ENCODE measurements at regions not wholly inside any gene's neighbourhood (a gene's known extent, or its start where the extent isn't known, plus 50 kb on each side); places are given as distances from the start of the nearest gene placed in this dataset.

GRCh38 chr10:89954787-89955566 is 253.6 kb downstream of the KIF20B start:
- no peak; the same call in 1 of the 2 replicates for TF ChIP-seq CTCF (conservative IDR thresholded peaks at IDR 0.05; ENCODE audit: low read length)
- H3K4me3 ChIP-seq (ENCODE audit: low read length) = no peak overlapping the region
- DNase-seq (ENCODE audit: low read depth) = no peak

GRCh38 chr10:89959433-89960110 is 258.2 kb downstream of the KIF20B start:
- no peak for TF ChIP-seq CTCF (conservative IDR thresholded peaks at IDR 0.05; ENCODE audit: low read length)
- no peak for DNase-seq (ENCODE audit: low read depth)
- H3K4me3 ChIP-seq (ENCODE audit: low read length) = no peak overlapping the region

GRCh38 chr10:89963451-89964102 is 262.2 kb downstream of the KIF20B start:
- no peak overlapping the region for H3K4me3 ChIP-seq (ENCODE audit: low read length)
- no peak for DNase-seq (ENCODE audit: low read depth)
- TF ChIP-seq CTCF (conservative IDR thresholded peaks at IDR 0.05; ENCODE audit: low read length) = no peak

GRCh38 chr10:89966211-89966610 is 264.8 kb downstream of the KIF20B start:
- no peak overlapping the region for H3K4me3 ChIP-seq (ENCODE audit: low read length)
- DNase-seq (ENCODE audit: low read depth) = no peak
- TF ChIP-seq CTCF (conservative IDR thresholded peaks at IDR 0.05; ENCODE audit: low read length) = no peak

GRCh38 chr10:89973326-89973725 is 271.9 kb downstream of the KIF20B start:
- no peak for DNase-seq (ENCODE audit: low read depth)
- no peak for TF ChIP-seq CTCF (conservative IDR thresholded peaks at IDR 0.05; ENCODE audit: low read length)
- no peak overlapping the region for H3K4me3 ChIP-seq (ENCODE audit: low read length)

GRCh38 chr10:89975071-89975470 is 273.7 kb downstream of the KIF20B start:
- no peak for DNase-seq (ENCODE audit: low read depth)
- TF ChIP-seq CTCF (conservative IDR thresholded peaks at IDR 0.05; ENCODE audit: low read length) = no peak
- no peak overlapping the region for H3K4me3 ChIP-seq (ENCODE audit: low read length)
